ENCODE measurements at regions not wholly inside any gene's neighbourhood (a gene's known extent, or its start where the extent isn't known, plus 50 kb on each side); places are given as distances from the start of the nearest gene placed in this dataset.
A peak's percentile ranks its signal among the peaks of the same experiment; 100 is the strongest.
"Not testable (repeated sequence)": the region's sequence is repeated elsewhere in the genome, so short reads cannot be mapped to it uniquely, and the experiment has no call there.

DNA sequence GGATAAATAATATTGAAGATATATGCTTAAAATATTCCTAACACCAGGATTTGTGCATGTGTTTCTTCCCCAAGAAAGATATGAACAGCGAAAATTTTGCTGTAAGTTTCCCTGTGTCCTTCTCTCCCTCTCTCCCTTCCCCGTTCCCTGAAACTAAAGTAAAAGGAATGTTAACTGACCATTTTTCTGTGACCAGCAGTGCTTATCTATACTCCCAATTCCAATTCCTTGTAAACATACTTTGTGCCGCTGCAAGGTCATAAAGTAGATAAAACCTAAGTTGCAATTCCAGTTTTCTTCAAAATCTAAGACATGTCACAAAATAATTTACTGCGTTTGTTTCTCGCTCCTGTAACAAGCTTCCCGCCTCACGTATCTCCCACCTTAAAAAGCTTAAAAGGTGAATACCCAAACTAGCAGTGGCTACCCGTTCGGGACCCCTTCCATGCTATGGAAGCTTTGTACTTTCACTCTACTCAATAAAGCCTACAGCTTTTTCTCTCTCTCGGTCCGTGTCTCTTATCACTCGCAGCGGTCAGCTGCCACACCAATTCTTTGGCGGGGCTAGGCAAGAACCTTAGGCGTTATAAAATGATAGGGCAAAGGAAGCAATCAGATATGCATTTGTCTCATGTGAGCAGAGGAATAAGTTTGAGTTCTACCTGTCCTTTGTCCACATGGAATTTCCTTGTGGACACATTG, 1798.0 kb downstream of the EFNA5 start:
- Mint-ChIP-seq H3K27ac (no peak overlapping the region), H3K27me3 (ENCODE audit: insufficient read depth) (no peaks in the 10 kb centered on the region), H3K4me1 (no peaks in the 10 kb centered on the region), H3K9me3 (no peaks in the 10 kb centered on the region), H3K4me3 (no peak overlapping the region), H3K36me3 (ENCODE audit: low read depth) (no peaks in the 10 kb centered on the region)
- H3K27ac ChIP-seq (ENCODE audit: low read depth, low read length): no peak overlapping the region
- no peaks in the 10 kb centered on the region for H3K4me1 ChIP-seq (ENCODE audit: control insufficient read depth, insufficient read depth, low read length)
- H3K27me3 ChIP-seq (ENCODE audit: control insufficient read depth, insufficient read depth, low read length, poor library complexity, severe bottlenecking): no peaks in the 10 kb centered on the region
- no peak for DNase-seq
- no peaks in the 10 kb centered on the region for H3K36me3 ChIP-seq (ENCODE audit: control insufficient read depth, insufficient read depth, low read length)
- TF ChIP-seq, protein P1, sequence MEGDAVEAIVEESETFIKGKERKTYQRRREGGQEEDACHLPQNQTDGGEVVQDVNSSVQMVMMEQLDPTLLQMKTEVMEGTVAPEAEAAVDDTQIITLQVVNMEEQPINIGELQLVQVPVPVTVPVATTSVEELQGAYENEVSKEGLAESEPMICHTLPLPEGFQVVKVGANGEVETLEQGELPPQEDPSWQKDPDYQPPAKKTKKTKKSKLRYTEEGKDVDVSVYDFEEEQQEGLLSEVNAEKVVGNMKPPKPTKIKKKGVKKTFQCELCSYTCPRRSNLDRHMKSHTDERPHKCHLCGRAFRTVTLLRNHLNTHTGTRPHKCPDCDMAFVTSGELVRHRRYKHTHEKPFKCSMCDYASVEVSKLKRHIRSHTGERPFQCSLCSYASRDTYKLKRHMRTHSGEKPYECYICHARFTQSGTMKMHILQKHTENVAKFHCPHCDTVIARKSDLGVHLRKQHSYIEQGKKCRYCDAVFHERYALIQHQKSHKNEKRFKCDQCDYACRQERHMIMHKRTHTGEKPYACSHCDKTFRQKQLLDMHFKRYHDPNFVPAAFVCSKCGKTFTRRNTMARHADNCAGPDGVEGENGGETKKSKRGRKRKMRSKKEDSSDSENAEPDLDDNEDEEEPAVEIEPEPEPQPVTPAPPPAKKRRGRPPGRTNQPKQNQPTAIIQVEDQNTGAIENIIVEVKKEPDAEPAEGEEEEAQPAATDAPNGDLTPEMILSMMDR (conservative IDR thresholded peaks at IDR 0.05): no peak
- H3K9me3 ChIP-seq (ENCODE audit: control insufficient read depth, low read length): no peaks in the 10 kb centered on the region
- 95 to 96% methylated on average over 8 to 15 of the region's 15 CpGs for WGBS, 2 experiments (ENCODE audit: insufficient coverage in 1 of 2, insufficient read length in 1 of 2)
- H3K9ac ChIP-seq (ENCODE audit: extremely low read depth, low read length, poor library complexity, severe bottlenecking): no peak overlapping the region
- H3K4me3 ChIP-seq (ENCODE audit: low read length): no peak overlapping the region

DNA sequence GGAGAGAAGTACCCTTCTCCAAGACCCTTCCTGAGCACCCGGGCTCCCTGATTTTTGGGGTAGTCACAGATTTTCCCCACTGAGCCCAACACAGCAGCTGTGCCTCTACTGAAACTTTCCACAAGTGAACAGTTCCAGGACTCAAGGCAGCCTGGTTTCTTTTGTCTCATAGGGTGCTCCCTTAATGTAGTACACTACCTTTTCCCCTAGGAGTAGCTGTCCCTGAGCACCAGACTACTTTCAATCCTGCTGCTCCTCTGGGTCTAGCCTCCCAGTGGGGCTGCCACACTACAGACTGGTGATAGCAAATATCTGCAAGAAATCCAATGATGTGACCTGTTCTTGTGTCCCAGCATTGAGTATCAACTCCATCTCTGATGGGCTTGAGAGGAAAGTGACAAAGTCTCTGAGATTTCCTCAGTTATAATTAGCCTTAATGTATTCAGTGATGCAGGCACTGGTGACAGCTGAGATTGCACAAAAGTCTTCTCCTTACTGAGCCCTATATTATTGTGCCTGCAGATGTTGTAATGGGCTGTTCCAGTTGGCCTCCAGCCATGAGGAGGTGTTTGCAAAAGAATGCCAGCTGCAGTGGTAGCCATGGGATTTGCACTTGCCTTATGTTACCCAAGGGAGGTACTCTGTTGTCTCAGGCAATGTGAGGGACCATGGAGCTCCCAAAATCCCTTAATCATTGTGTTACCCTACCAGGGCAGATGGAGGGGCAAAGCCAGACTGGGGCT, 1802.5 kb downstream of the EFNA5 start:
- Mint-ChIP-seq H3K27me3 (ENCODE audit: insufficient read depth) (no peaks in the 10 kb centered on the region), H3K27ac (no peak overlapping the region), H3K9me3 (peaks cover 5% of the 10 kb centered on the region), H3K4me1 (no peaks in the 10 kb centered on the region), H3K4me3 (no peak overlapping the region), H3K36me3 (ENCODE audit: low read depth) (no peaks in the 10 kb centered on the region)
- Histone ChIP-seq H3K4me1 (ENCODE audit: control insufficient read depth, insufficient read depth, low read length) (no peaks in the 10 kb centered on the region), H3K9ac (ENCODE audit: extremely low read depth, low read length, poor library complexity, severe bottlenecking) (no peak overlapping the region), H3K27ac (ENCODE audit: low read depth, low read length) (no peak overlapping the region), H3K27me3 (ENCODE audit: control insufficient read depth, insufficient read depth, low read length, poor library complexity, severe bottlenecking) (no peaks in the 10 kb centered on the region), H3K36me3 (ENCODE audit: control insufficient read depth, insufficient read depth, low read length) (no peaks in the 10 kb centered on the region), H3K9me3 (ENCODE audit: control insufficient read depth, low read length) (no peaks in the 10 kb centered on the region), H3K4me3 (ENCODE audit: low read length) (no peak overlapping the region)
- peak; percentile 44 for DNase-seq
- 88 to 100% methylated on average over 1 of the region's 1 CpG for WGBS, 2 experiments (ENCODE audit: insufficient coverage in 1 of 2, insufficient read length in 1 of 2)
- TF ChIP-seq, protein P1 (conservative IDR thresholded peaks at IDR 0.05): peak; percentile 52

DNA sequence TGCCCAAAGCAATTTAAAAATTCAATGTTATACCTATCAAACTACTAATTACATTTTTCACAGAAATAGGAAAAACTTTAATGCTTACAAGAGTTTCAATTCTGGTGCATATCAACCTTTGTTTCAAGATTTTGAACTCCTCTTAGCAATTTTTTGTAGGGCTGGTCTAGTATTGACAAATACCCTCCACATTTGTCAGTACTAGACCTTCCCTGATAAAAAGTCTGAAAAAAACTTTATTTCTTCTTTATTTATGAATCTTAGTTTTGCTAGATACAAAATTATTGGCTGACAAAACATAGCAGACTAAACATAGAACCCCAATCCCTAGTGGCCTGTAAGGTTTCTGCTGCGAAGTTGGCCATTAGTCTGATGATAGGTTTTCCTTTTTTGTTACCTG, 1804.9 kb downstream of the EFNA5 start:
- H3K27me3 Mint-ChIP-seq (ENCODE audit: insufficient read depth): no peaks in the 10 kb centered on the region
- H3K36me3 Mint-ChIP-seq (ENCODE audit: low read depth): no peaks in the 10 kb centered on the region
- TF ChIP-seq, protein P1 (conservative IDR thresholded peaks at IDR 0.05): no peak
- Histone ChIP-seq H3K4me1 (ENCODE audit: control insufficient read depth, insufficient read depth, low read length) (no peaks in the 10 kb centered on the region), H3K9me3 (ENCODE audit: control insufficient read depth, low read length) (no peaks in the 10 kb centered on the region), H3K9ac (ENCODE audit: extremely low read depth, low read length, poor library complexity, severe bottlenecking) (no peak overlapping the region), H3K36me3 (ENCODE audit: control insufficient read depth, insufficient read depth, low read length) (no peaks in the 10 kb centered on the region), H3K27me3 (ENCODE audit: control insufficient read depth, insufficient read depth, low read length, poor library complexity, severe bottlenecking) (no peaks in the 10 kb centered on the region), H3K4me3 (ENCODE audit: low read length) (no peak overlapping the region), H3K27ac (ENCODE audit: low read depth, low read length) (no peak overlapping the region)
- no peak overlapping the region for H3K4me3 Mint-ChIP-seq
- H3K9me3 Mint-ChIP-seq: peaks cover 5% of the 10 kb centered on the region
- no peaks in the 10 kb centered on the region for H3K4me1 Mint-ChIP-seq
- H3K27ac Mint-ChIP-seq: no peak overlapping the region
- DNase-seq: no peak
- 86 to 100% methylated on average over 1 of the region's 1 CpG for WGBS, 2 experiments (ENCODE audit: insufficient coverage in 1 of 2, insufficient read length in 1 of 2)

DNA sequence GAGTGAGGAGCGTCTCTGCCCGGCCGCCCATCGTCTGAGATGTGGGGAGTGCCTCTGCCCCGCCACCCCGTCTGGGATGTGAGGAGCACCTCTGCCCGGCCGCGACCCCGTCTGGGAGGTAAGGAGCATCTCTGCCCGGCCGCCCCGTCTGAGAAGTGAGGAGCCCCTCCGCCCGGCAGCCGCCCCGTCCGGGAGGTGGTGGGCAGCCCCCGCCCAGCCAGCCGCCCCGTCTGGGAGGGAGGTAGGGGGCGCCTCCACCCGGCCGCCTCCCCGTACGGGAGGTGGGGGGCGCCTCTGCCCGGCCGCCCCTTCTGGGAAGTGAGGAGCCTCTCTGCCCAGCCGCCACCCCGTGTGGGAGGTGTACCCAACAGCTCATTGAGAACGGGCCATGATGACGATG, 1811.4 kb downstream of the EFNA5 start:
- not testable (repeated sequence) for H3K36me3 ChIP-seq (ENCODE audit: control insufficient read depth, insufficient read depth, low read length); H3K4me1 Mint-ChIP-seq; H3K27ac Mint-ChIP-seq; H3K27ac ChIP-seq (ENCODE audit: low read depth, low read length); H3K36me3 Mint-ChIP-seq (ENCODE audit: low read depth); H3K4me3 ChIP-seq (ENCODE audit: low read length); H3K27me3 Mint-ChIP-seq (ENCODE audit: insufficient read depth); H3K4me1 ChIP-seq (ENCODE audit: control insufficient read depth, insufficient read depth, low read length); DNase-seq; H3K9me3 ChIP-seq (ENCODE audit: control insufficient read depth, low read length); H3K4me3 Mint-ChIP-seq; H3K27me3 ChIP-seq (ENCODE audit: control insufficient read depth, insufficient read depth, low read length, poor library complexity, severe bottlenecking); H3K9ac ChIP-seq (ENCODE audit: extremely low read depth, low read length, poor library complexity, severe bottlenecking)
- peaks cover 21% of the 10 kb centered on the region for H3K9me3 Mint-ChIP-seq
- 96 to 100% methylated on average over 2 to 33 of the region's 33 CpGs for WGBS, 2 experiments (ENCODE audit: insufficient coverage in 1 of 2, insufficient read length in 1 of 2)

Data from endodermal cell (in vitro differentiated cells).